ENCODE measurements at regions not wholly inside any gene's neighbourhood (a gene's known extent, or its start where the extent isn't known, plus 50 kb on each side); places are given as distances from the start of the nearest gene placed in this dataset.

DNA sequence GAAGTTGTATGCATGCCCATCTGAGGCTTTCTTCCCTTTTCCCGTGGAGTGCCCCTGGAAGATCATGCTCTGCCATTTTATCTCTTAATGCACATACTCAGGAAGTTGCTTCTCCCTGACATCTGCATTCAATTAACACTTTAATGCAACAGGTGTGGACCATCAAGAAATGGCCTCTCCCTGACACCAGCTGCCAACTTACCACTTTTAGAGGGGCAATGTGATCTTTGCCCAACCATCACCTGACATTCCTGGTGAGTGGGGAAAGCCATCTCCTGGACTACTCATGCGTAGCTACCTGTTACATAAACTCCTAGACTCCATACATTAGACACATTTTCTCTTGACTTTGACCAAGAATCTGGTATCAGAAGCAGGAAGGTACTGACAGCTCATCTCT is 1450.4 kb upstream of the CDH9 start:
- no peaks in the 10 kb centered on the region for H3K4me1 ChIP-seq (ENCODE audit: insufficient read depth, low read length)
- no peak overlapping the region for H3K4me3 Mint-ChIP-seq
- DNase-seq = no peak
- H3K27ac ChIP-seq (ENCODE audit: low read depth in 1 of 2, low read length in 2 of 2) = no peak overlapping the region
- CTCF ChIA-PET = no interaction called here
- H3K27me3 Mint-ChIP-seq = no peaks in the 10 kb centered on the region
- intact Hi-C loops (cut with DNase I, micrococcal nuclease) = no loop called here
- H3K4me1 Mint-ChIP-seq (ENCODE audit: low read depth) = no peaks in the 10 kb centered on the region
- ATAC-seq (ENCODE audit: poor library complexity) = no peak
- no peak overlapping the region for H3K27ac Mint-ChIP-seq
- TF ChIP-seq, protein P1, sequence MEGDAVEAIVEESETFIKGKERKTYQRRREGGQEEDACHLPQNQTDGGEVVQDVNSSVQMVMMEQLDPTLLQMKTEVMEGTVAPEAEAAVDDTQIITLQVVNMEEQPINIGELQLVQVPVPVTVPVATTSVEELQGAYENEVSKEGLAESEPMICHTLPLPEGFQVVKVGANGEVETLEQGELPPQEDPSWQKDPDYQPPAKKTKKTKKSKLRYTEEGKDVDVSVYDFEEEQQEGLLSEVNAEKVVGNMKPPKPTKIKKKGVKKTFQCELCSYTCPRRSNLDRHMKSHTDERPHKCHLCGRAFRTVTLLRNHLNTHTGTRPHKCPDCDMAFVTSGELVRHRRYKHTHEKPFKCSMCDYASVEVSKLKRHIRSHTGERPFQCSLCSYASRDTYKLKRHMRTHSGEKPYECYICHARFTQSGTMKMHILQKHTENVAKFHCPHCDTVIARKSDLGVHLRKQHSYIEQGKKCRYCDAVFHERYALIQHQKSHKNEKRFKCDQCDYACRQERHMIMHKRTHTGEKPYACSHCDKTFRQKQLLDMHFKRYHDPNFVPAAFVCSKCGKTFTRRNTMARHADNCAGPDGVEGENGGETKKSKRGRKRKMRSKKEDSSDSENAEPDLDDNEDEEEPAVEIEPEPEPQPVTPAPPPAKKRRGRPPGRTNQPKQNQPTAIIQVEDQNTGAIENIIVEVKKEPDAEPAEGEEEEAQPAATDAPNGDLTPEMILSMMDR (IDR thresholded peaks at IDR 0.05) = no peak
- no peaks in the 10 kb centered on the region for H3K36me3 ChIP-seq (ENCODE audit: insufficient read depth, low read length)
- POLR2A ChIA-PET = no interaction called here
- H3K9me3 Mint-ChIP-seq = peaks cover 12% of the 10 kb centered on the region
- no peak overlapping the region for H3K4me3 ChIP-seq (ENCODE audit: low read length)
- peaks cover 3 to 4% of the 10 kb centered on the region in 2 experiments for H3K9me3 ChIP-seq (ENCODE audit: control insufficient read depth in 1 of 2, insufficient read depth in 1 of 2, low read length in 2 of 2)
- H3K27me3 ChIP-seq (ENCODE audit: control insufficient read depth in 1 of 2, insufficient read depth in 2 of 2, low read length in 2 of 2) = no peaks in the 10 kb centered on the region
- H3K36me3 Mint-ChIP-seq (ENCODE audit: low read depth) = no peaks in the 10 kb centered on the region

GRCh38 chr5:28483327-28484025 is 1445.1 kb upstream of the CDH9 start:
- H3K4me1 ChIP-seq (ENCODE audit: insufficient read depth, low read length) = no peaks in the 10 kb centered on the region
- Mint-ChIP-seq H3K27ac (no peak overlapping the region), H3K4me1 (ENCODE audit: low read depth) (no peaks in the 10 kb centered on the region), H3K4me3 (no peak overlapping the region), H3K36me3 (ENCODE audit: low read depth) (no peaks in the 10 kb centered on the region), H3K27me3 (no peaks in the 10 kb centered on the region), H3K9me3 (peaks cover 7% of the 10 kb centered on the region)
- ChIA-PET POLR2A (no interaction called here), CTCF (no interaction called here)
- H3K36me3 ChIP-seq (ENCODE audit: insufficient read depth, low read length) = no peaks in the 10 kb centered on the region
- no peaks in the 10 kb centered on the region for H3K27me3 ChIP-seq (ENCODE audit: control insufficient read depth in 1 of 2, insufficient read depth in 2 of 2, low read length in 2 of 2)
- no peak overlapping the region for H3K27ac ChIP-seq (ENCODE audit: low read depth in 1 of 2, low read length in 2 of 2)
- no peak for ATAC-seq (ENCODE audit: poor library complexity)
- TF ChIP-seq, protein P1 (IDR thresholded peaks at IDR 0.05) = no peak
- intact Hi-C loops (cut with DNase I, micrococcal nuclease) = no loop called here
- no peak for DNase-seq
- no peak overlapping the region for H3K4me3 ChIP-seq (ENCODE audit: low read length)
- peaks cover 0 to 15% of the 10 kb centered on the region in 2 experiments for H3K9me3 ChIP-seq (ENCODE audit: control insufficient read depth in 1 of 2, insufficient read depth in 1 of 2, low read length in 2 of 2)

- intact Hi-C loops (cut with DNase I, micrococcal nuclease) = no loop called here
Measured at GRCh38 chr5:28473531-28474107, 1435.2 kb upstream of the CDH9 start.

More at GRCh38 chr5:28473531-28474107, 1435.2 kb upstream of the CDH9 start:
- H3K27me3 Mint-ChIP-seq = no peaks in the 10 kb centered on the region
- Histone ChIP-seq H3K4me1 (ENCODE audit: insufficient read depth, low read length) (no peaks in the 10 kb centered on the region), H3K27ac (ENCODE audit: low read depth in 1 of 2, low read length in 2 of 2) (no peak overlapping the region), H3K27me3 (ENCODE audit: control insufficient read depth in 1 of 2, insufficient read depth in 2 of 2, low read length in 2 of 2) (no peaks in the 10 kb centered on the region), H3K9me3 (ENCODE audit: control insufficient read depth in 1 of 2, insufficient read depth in 1 of 2, low read length in 2 of 2) (no peaks in the 10 kb centered on the region), H3K4me3 (ENCODE audit: low read length) (no peak overlapping the region), H3K36me3 (ENCODE audit: insufficient read depth, low read length) (no peaks in the 10 kb centered on the region)
- no peaks in the 10 kb centered on the region for H3K36me3 Mint-ChIP-seq (ENCODE audit: low read depth)
- H3K9me3 Mint-ChIP-seq = peaks cover 16% of the 10 kb centered on the region
- TF ChIP-seq, protein P1 (IDR thresholded peaks at IDR 0.05) = no peak
- ATAC-seq (ENCODE audit: poor library complexity) = no peak
- no peak for DNase-seq
- CTCF ChIA-PET = no interaction called here
- no peak overlapping the region for H3K27ac Mint-ChIP-seq
- POLR2A ChIA-PET = no interaction called here
- no peaks in the 10 kb centered on the region for H3K4me1 Mint-ChIP-seq (ENCODE audit: low read depth)
- H3K4me3 Mint-ChIP-seq = no peak overlapping the region

All from CD4-positive, alpha-beta T cell (primary cell).